Kasumi-1 (cell line): ENCODE measurements at regions not wholly inside any gene's neighbourhood (a gene's known extent, or its start where the extent isn't known, plus 50 kb on each side); places are given as distances from the start of the nearest gene placed in this dataset.
"Not testable (repeated sequence)": the region's sequence is repeated elsewhere in the genome, so short reads cannot be mapped to it uniquely, and the experiment has no call there.

Source experiments
- DNase-seq, 2 experiments: peaks; one replicate each; lab custom pipeline; 2025; lab: John Stamatoyannopoulos, UW

GRCh38 chr10:131363416-131363815 lies 51.9 kb upstream of the TCERG1L start:
- DNase-seq: no peak

GRCh38 chr10:131371571-131371970 lies 60.0 kb upstream of the TCERG1L start:
- DNase-seq: no peak

- DNase-seq: no peak
Measured at GRCh38 chr10:131381576-131381975, 70.1 kb upstream of the TCERG1L start.

DNA sequence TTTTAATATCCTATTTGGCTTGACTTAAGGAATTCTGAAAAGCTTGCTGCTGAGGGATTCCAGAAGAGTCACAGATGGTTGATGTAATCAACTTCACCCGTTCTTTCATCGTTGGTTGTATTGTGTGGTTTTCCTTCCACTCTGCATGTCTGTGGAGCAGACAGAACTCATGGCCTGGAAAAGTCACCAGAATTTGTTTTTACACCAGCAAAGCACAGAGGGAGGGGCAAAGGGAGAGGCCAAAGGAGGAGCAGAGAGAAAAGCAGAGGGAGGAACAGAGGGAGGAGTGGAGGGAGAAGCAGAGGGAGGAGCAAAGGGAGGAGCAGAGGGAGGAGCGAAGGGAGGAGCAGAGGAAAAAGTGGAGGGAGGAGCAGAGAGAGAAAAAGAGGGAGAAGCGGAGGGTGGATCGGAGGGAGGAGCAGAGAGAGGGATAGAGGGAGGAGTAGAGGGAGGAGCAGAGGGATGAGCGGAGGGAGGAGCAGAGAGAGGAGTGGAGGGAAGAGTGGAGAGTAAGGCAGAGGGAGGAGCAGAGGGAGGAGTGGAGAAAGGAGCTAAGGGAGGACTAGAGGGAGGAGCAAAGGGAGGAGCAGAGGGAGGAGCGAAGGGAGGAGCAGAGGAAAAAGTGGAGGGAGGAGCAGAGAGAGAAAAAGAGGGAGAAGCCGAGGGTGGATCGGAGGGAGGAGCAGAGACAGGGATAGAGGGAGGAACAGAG lies 73.8 kb upstream of the TCERG1L start:
- DNase-seq: not testable (repeated sequence)

GRCh38 chr10:131387018-131387529 lies 75.6 kb upstream of the TCERG1L start:
- no peak for DNase-seq

GRCh38 chr10:131391936-131392335 lies 80.4 kb upstream of the TCERG1L start:
- DNase-seq: no peak

GRCh38 chr10:131396121-131397050 lies 84.9 kb upstream of the TCERG1L start:
- DNase-seq: no peak

- DNase-seq: no peak
Measured at GRCh38 chr10:131398166-131398565, 86.6 kb upstream of the TCERG1L start.

DNA sequence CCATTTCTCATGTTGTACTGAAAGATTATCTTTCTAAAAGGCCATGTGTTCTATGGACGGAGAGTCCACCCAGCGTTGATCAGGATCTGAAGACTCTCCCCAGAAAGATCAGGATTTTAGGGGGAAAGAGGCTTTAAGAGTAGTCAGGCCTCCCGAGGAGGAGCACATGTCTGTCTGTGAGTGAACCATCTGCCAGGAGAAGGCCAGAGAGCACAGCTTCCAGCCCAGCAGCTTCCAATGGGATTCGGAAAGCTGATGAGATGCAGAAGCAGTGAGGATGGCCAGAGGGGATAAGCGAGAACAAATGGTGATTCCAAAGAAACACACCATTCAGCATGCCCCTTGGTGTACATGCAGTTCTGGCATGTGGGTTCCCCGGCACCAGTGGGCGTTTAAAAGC lies 88.5 kb upstream of the TCERG1L start:
- DNase-seq: no peak

- DNase-seq: no peak
Measured at GRCh38 chr10:131400513-131400912, 89.0 kb upstream of the TCERG1L start.

DNA sequence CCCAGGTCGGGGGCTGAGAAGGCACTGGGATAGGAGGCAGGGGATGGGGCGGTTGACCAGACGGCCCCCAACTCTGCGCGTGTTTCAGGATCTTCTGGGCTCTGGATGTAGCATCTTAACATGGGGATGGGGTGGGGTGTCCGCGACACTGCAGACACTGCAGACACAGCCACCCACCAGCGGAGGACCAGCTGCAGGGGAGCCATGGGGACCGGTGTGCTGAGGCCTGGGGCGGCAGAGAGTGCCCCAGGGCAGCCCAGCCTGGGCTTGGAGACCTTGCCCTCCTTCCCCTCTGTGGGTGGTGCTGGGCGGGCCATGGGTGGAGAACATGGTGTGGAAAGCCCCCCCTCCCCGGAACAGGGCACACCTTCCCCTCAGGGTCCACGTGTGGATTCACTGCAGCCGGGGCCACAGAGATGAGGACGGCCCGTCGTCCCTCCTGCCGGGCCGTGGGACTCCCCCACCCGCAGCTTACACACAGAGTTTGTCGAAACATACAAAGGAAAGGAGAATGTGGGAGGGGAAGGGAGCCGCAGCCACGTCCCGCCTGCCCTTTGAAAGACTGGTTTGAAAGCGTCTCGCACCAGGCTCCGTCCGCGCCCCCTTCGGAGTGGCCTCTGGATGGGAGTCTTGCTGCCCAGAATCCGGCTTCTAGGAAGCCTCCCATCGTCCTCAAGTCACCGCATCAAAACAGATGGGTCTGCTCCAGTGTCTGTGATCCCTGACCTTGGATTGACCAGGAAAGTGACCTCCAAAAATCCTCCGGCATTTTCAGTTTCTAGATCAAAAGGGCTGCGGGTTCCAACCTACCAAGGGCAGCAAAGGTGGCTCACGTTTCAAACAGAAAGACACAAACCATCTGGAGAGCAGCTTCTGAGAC lies 91.5 kb upstream of the TCERG1L start:
- DNase-seq: no peak

GRCh38 chr10:131403936-131404335 lies 92.4 kb upstream of the TCERG1L start:
- no peak for DNase-seq

DNA sequence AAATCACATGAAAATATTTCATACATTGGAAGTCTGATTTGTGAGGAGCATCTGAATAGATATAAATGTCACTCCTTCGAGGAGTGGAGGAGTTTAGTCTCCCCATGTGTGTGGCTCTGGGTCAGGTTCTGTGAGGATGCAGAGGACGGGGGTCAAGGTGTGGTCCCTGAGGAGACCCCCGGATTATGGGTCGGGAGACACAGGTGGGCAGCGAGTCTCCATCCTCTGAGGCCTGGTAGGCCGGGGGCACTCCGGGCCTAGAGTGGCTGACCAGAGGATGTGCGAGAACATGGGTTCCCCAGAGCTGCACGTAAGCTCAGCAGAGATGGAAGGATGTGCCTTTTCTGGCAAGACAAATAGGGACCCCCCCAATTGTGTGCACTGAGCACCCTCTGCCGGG lies 93.4 kb upstream of the TCERG1L start:
- no peak for DNase-seq

DNA sequence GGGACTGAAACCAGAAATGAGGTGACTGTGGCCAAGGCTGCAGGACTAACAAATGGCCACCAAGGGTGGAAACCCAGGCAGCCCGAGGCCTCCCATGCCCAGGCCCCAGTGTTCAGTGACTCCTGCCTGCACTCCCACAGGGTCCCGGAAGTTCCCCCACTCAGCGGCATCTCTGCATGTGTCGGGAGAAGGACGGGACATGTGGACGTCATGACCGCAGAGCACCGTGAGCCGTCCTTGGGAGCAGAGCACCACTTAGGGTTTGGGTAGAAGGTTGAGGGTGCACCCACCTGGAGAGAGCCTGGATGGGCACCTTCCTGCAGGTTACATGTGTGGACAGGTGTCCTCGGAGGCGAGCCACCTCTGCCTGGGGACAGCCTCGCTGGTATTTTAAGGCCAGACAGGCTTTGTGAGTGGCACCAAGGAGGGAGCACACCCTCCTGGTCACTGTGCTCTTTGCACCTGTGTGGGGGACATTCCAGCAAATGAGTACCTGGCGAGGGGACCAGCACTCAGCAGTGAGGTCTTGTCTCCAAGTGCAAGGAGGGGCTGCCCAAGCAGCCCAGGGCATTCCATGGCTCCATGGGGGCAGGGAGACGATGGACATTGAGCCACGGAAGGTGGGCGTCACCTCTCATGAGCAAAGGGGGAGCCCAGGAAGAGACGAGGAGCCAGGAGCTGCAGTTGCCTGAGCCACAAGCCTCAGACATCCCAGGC lies 95.3 kb upstream of the TCERG1L start:
- no peak for DNase-seq

DNA sequence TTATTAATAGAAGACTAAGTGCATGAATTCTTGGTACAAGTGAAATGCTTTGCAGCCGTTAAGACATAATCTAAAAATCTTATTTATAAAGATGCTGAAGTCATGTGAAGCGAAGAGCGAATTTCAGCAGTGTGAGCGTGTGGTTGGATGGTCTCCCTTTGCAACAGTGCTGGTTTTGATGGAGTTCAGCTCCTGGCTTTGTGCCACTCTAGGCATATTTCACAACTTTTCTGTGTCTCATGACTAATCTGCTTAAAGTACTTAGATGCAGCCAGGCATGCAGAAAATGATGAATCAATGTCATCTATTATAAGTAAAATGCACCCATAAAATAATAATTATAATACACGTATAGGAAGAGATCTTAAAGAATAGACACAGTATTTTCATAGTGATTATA lies 107.2 kb upstream of the TCERG1L start:
- DNase-seq: no peak

DNA sequence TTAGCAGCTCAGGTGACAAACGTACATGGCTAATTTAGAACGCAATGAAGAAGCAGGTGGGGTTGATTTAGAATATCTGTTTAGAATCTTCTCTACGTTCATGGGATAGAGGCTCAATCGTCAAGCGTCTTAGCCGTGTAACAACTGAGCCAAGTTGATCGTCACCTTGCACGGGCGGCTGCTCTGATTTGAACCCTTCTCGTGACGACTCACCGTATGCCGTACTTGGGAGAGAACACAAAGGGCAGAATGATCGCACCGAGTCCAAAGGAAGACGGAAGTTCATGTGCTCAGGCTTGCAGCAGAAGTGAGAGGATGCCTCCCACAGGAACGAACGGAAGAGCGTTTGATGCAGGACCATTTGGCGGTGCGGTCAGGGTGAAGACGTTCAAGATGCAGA lies 108.3 kb upstream of the TCERG1L start:
- no peak for DNase-seq

- no peak for DNase-seq
Measured at GRCh38 chr10:131420867-131421266, 109.3 kb upstream of the TCERG1L start.

- no peak for DNase-seq
Measured at GRCh38 chr10:131421381-131421780, 109.9 kb upstream of the TCERG1L start.

- DNase-seq: no peak
Measured at GRCh38 chr10:131422731-131423130, 111.2 kb upstream of the TCERG1L start.

DNA sequence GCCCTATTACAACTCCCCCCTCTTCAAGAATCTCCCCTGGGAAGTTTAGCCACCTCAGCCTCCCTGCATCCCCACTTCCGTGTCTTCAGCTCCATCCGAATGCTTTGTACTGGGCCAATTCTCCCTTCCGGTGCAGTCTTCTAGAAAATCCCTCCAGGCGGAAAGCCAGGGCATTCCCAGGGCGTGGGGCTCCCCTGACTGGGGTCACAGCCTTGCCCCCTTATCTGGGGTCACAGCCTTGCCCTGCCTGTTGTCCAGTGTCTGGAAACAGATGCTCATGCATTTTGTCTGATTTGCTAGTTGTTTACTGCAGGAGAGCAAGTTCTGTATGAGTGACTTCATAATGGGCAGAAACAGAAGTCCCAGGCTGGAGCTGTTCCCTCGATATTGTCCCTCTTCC lies 112.5 kb upstream of the TCERG1L start:
- DNase-seq: no peak

- no peak for DNase-seq
Measured at GRCh38 chr10:131424836-131425491, 113.4 kb upstream of the TCERG1L start.
